ENCODE measurements at regions not wholly inside any gene's neighbourhood (a gene's known extent, or its start where the extent isn't known, plus 50 kb on each side); places are given as distances from the start of the nearest gene placed in this dataset.

DNA sequence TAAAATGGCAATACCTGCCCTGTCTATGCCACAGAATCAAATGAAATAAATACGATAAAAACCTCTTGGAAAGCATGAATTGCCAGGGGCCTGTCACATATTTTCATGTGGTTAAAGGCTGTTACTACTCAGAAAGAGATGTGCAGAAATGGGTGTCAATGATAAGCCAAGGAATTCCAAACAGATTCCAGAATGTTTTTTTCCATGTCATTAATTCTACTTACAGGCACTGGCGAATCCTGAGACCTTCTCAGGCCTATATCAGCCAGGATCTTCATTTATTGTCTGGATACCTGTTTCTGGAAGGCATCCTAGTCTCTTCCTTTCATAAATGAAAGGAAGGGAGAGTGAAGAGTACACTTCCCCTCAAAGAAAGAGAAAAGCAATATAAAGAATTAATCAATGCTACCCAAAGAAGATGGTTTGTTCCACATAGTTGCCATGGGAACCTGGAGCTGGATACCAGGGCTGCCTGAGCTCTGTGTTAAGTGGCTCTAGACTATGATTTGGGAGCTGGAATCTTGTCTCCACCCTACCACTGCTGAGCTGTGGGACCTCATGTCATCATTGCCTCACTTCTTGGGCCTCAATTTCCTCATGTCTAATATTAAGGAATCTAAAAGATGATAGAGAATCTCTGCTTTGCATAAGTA, 335.1 kb upstream of the SKOR2 start:
- TF ChIP-seq, protein P1, sequence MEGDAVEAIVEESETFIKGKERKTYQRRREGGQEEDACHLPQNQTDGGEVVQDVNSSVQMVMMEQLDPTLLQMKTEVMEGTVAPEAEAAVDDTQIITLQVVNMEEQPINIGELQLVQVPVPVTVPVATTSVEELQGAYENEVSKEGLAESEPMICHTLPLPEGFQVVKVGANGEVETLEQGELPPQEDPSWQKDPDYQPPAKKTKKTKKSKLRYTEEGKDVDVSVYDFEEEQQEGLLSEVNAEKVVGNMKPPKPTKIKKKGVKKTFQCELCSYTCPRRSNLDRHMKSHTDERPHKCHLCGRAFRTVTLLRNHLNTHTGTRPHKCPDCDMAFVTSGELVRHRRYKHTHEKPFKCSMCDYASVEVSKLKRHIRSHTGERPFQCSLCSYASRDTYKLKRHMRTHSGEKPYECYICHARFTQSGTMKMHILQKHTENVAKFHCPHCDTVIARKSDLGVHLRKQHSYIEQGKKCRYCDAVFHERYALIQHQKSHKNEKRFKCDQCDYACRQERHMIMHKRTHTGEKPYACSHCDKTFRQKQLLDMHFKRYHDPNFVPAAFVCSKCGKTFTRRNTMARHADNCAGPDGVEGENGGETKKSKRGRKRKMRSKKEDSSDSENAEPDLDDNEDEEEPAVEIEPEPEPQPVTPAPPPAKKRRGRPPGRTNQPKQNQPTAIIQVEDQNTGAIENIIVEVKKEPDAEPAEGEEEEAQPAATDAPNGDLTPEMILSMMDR (IDR thresholded peaks at IDR 0.05; ENCODE audit: insufficient read depth, low read length, poor library complexity, severe bottlenecking) = no peak
- TF ChIP-seq EZH2phosphoT487 (conservative IDR thresholded peaks at IDR 0.05; ENCODE audit: low read length) = no peak
